GM19452 (cell line): ENCODE measurements at regions not wholly inside any gene's neighbourhood (a gene's known extent, or its start where the extent isn't known, plus 50 kb on each side); places are given as distances from the start of the nearest gene placed in this dataset.

ENCODE experiments used
- ATAC-seq: cut with Tn5 transposase; IDR thresholded peaks from one replicate; pipeline ENCODE4 v1.9.1; 2021; ENCODE audit not compliant: unreplicated experiment

DNA sequence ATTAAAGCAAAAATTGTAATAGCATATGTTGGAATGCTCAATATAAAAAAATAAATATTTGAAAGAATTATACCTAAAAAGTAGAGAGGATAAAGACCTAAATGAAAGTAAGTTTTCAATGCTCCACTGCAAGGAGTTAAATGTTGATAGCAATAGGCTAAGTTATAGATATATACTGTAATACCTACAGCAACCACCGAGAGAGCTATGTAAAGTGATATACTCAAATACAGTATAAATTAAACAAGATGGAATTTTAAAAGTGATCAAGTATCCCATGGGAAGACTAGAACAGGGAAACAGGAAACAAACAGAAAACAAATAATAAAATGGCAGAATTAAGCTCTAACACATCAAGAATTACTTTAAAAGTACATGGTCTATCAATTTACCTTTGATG, 73.9 kb downstream of the CASP3 start:
- ATAC-seq: no peak

DNA sequence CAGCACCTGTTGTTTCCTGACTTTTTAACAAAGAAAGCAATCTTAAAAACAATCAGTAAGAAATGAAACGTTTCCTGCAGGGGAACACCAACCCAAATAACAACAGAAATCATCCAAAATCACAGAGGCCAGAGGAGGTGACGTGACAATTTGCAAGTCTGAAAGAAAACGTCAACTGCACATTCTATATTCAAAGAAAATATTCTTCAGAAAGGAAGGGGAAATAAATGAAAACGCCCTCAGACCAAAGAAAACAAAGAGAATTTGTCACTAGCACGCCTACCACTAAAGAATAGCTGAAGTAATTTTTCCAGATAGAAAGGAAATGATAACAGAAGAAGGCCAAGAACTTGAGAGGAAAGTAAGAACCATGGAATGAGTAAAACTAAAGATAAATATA, 74.4 kb downstream of the CASP3 start:
- ATAC-seq: no peak

DNA sequence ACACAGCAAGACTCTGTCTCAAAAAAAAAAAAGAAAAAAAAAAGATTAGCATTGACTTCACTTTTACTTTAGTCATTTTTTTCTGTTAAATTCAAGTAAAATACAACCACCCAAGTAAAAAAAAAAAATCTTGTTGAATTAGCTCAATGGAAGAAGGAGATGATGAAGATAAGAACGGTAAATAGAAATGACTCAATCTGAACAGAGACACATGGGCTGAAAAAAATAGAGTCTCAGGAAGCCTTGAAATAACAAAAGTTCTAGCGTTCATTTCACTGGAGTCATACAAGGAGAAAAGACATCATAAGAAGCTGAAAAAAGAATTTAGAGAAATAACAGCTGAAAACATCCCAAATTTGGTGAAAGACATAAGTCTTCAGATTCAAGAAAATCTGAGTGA, 75.5 kb downstream of the CASP3 start:
- ATAC-seq: no peak

DNA sequence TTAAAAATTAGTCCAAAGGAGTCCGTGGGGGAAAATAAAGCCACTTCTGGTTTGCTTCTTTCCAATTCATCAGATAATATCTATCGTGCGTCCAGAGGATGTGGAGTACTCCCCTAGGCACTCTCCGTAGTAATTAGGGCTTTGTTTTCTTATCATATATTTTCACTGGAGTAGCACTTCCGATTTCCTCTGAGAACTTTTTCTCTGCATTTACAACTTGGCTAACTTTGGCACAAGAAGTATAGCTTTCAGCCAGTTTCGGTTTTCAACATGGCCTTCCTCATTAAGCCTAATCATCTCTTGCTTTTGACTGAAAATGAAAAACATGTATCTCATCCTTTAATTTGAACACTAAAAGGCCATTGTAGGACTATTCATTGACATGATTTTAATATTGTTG, 80.5 kb downstream of the CASP3 start:
- ATAC-seq: no peak

DNA sequence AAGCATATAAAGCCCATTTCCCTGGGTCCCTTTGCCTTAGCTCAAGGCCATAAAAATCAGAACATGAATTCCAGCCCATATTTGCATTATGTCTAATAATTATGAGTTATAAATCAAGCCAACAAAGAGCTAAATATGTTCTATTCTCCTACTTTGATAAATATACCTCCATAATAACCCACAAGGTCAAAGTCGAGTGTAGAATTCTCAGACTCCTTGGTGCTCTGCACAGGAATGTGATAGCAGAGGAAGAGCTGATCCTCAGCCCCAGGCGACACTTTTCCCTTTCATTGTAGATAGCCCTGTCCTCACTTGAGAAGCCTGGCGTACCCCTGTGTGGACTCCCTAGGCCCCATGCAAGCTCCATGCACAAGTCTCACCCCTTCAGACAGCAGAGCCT, 85.6 kb downstream of the CASP3 start:
- ATAC-seq: no peak

DNA sequence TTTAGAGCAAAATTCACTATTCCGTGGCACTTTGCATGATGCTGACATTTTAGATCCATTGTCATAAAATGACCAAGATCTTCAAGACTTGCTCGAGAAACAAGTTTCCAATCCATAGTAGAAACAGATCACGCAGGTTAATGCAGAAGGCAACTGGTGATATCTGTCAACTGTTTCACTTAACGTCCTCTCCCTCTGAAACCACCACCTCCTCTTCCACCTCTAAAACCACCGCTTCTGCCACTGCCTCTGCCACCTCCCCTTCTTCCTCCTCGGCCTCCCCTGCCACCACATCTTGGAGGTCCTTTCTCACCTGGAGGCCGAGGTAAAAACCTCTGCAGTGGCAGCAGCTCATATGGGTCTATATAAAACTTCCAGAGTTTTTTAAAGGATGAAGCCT, 84.6 kb upstream of the IRF2 start:
- no peak for ATAC-seq

DNA sequence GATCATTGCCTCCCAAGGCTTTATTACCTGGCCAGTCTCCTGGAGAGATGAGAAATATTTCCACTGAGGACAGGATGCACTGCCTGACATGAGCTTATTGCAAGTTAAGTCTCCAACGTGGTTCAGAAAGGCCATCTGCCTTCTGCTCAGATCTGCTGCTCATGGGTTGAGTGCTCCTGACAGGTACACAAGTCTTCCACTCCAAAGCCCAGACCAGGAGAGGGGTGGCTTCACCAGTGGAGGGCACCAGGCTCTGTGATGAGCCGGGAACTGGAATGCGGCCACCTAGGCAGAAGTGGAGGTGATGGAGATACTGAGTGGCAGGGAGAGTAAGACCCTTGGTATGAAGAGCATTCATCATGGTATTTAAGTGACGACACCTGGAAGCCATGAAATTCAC, 79.5 kb upstream of the IRF2 start:
- no peak for ATAC-seq

DNA sequence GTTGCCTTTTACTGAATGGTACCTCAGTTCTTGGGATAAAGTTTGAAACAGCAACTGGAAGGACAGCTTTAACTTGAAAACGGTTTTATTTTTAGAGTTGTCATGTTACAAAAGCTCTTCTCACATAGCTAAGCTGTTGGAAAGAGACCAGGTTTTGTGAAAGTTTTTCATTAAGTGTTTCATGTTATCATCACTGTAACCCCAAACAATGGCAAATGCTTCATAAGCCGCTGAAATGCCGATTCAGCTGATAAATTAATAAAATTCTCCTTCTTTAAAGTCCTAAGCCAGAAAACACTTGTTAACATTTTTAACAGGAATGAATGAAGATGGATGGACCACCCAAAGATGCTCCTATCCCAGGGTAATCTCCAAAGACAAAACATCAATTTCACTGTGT, 76.1 kb upstream of the IRF2 start:
- no peak for ATAC-seq

DNA sequence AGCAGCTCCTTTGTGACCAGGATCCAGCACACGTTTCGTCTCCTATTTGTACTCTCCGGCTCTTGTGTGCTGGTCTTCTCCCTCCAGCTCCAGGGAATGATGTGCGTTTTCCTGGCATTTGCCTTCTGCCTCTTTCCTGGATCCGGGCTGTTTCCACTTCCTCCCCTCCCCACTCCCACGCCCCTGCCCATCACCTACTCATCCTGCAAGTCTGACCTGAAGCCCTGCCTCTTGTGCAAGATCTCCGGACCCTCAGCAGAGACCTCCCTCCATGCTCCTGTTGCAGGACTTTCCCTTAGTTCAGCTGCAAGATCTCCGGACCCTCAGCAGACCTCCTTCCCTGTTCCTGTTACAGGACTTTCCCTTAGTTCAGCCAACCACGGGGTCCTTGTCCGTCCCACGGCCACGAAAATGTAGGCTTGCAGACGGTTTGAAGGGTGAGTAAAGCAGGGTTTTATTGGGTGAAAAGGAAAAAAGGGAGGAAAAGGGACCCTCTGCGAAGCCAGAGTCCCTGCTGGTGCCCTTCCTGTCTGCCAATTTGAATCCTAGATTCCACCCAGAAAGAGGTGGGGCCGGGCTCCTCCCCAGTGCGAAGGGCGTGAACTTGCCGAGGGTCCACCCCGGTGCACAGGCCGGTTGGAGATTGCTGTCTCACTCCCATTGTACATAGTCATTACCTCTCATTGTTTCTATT, 74.4 kb upstream of the IRF2 start:
- no peak for ATAC-seq

DNA sequence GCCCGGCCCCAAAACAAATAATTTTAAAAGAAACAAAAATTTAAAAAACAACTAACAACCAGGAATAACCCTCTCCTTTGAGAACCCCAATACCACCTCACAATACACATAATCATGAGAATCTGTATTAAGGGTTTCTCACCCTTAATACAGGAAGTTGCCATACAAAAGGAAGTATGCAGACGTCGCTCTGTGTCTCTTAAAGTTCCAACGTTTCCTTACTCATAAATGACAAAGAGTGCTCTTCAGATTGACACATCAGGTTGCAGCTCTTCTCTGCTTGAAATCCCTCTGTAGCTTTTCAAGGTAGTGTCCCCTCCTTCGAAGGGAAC, 73.9 kb upstream of the IRF2 start:
- ATAC-seq: no peak

DNA sequence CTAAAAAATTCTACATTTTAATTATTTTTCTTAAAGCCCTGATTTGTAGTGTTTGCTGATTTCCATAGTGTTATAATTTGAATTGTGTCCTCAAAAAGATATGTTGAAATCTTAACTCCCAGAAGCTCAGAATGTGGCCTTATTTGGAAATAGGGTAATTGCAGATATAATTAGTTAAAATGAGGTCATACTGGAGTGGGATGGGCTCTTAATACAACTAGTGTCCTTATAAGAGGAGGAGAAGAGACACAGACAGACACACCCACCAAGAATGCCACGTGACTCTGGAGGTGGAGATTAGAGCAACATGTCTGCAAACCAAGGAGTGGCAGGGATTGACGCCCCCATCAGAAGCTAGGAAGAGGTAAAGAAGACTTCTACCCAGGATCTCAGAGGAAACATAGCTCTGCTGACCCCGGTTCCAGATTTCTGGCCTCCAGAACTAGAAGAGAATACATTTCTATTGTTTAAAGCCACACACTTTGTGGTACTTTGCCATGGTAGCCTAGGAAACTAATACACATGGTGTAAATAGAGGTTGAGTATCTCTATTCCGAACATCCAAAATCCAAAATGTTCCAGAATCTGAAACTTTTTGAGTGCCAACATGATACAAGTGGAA, 70.5 kb upstream of the IRF2 start:
- ATAC-seq: no peak

DNA sequence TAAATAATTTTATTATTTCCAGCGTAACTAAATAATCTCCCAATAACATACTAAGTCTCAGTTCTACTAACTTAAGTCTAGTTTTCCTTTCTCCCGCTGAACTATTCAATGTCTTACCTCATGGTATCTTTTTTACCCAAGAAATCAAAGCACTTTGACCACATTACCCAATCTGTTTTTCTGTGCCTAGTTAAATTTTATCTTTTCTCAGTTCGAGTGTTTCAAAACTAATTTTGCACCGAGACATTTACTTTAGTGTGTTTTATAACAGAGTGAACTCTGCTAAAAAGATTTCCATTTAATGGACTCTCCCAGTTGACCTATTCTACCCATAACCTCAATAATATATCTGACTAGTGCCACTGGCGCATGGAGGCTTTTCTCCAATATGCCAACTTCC, 67.6 kb upstream of the IRF2 start:
- no peak for ATAC-seq

DNA sequence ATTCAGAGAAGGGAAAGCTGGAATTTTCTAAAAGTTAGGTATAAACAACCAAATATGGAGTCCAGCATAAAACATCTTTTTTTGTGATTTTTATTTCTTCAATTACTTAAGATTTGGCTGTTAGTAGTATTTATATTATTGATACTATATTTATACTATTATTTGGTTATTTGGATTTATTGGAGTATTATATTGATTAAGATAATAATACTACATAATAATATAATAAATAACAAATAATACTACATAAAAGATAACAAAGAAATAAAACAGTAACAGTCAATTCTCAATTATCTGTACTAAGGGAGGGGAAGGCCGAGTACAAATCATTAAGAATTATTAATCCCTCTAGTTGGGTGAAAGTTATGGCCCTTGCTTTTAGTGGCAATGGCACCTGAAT, 66.0 kb upstream of the IRF2 start:
- ATAC-seq: no peak

DNA sequence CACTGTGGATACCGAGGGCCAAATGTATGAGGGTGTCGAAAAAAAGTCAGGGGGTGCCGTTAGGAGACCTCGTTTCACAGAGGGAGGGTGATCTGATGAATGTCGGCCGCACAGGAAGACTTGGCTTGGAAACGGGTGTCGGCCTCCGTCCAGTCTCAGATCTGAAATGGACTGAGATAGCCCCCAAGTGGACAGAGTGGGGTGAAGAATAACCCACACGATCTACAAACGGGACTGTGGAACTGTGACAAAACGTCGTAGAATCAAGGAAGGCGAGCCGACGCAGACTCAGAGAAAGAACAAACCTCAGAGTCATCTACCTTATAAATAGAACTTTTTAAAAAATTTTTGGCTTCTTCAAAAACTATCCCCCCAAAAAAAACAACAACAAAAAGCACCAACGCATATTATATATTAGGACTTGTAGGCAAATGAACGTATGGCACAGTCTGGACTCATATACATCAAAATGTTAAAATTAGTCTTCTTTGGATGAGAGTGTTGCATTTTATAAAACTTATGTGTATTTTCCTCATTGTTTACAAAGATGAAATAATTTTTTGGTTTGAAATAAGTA, 63.8 kb upstream of the IRF2 start:
- ATAC-seq: peak; percentile 51

DNA sequence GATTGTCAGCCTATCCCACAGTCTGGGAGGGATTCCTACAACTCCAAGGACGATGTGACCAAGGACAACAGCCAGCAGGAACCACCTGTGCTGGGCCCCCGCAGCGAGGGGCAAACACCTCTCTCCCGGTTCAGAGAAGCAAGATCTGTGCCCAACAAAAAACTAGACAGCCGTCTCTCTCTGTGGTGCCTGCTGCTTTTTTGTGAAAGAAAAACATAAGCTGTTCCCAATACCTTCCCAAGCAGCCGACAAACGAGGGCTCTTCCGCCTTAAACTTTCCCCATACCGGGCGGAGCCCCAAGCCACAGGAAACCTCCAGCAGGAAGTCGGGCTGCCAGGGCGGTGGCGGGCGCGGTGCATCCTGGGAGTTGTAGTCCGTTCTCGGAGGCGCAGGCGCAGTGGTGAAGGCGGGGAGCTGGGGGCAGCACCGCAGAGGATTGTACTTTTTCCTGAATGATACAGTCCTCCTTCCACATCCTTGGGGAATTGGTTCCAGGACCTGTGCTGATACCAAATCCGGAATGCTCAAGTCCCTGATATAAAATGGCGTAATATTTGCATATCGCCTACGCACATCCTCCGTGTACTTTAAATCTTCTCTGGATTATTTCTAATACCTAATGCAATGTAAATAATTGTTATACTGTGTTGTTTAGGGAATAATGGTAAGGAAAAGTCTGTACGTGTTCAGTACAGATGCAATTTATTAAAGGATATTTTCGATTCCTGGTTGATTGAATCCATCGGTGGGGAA, 63.1 kb upstream of the IRF2 start:
- ATAC-seq: peak; percentile 57

DNA sequence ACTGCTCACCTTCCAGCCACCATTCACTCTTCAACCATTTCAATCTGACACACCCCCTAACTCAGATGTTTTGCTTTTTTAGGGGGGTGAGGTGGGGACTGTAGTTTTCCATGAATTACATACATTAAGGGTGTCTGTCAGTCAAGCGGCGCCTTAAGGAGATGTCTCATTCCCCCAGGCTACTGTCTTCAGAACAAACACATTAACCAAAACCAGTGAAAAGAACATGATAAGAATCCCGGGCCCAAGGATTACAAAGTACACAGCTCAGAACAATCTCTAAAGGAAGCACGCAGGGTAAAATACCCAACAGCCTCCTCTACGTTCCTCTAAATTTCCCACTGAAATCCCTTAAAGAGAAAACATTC, 62.5 kb upstream of the IRF2 start:
- ATAC-seq: peak; percentile 0

DNA sequence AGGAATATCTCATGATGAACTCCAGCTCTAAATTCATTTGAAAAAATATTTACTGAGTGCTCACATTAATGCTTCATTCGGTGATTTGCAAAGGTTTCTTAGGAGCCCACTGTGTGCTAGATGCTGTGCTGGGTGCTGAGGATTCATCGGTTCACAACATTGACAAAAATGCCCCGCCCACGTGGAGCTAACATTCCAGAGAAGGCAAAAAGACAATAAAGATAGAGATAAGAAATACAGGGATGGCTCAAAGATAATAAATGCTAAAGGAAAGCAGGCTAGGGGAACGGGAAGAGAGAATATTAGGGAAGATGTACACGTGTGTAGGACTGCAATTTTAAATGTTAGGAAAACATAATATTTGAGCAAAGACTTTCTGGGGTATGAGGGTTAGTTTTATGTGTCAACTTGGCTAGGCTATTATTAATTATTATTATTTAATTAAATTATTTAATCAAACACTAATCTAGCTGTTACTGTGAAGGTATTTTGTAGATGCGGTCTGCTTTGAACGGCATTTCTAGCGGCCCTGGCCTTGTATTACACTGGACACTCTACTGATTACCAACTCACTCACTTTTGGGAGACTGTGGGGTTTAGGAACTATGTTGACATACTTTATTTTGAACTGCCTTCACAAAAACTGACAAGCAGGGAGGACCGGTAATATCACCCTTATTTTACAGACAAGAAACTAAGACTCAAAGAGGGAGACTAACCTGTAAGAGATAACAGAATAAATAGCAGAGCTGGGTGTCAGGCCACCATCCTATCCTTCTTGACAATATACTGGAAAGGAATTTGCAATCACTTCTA, 61.9 kb upstream of the IRF2 start:
- no peak for ATAC-seq

DNA sequence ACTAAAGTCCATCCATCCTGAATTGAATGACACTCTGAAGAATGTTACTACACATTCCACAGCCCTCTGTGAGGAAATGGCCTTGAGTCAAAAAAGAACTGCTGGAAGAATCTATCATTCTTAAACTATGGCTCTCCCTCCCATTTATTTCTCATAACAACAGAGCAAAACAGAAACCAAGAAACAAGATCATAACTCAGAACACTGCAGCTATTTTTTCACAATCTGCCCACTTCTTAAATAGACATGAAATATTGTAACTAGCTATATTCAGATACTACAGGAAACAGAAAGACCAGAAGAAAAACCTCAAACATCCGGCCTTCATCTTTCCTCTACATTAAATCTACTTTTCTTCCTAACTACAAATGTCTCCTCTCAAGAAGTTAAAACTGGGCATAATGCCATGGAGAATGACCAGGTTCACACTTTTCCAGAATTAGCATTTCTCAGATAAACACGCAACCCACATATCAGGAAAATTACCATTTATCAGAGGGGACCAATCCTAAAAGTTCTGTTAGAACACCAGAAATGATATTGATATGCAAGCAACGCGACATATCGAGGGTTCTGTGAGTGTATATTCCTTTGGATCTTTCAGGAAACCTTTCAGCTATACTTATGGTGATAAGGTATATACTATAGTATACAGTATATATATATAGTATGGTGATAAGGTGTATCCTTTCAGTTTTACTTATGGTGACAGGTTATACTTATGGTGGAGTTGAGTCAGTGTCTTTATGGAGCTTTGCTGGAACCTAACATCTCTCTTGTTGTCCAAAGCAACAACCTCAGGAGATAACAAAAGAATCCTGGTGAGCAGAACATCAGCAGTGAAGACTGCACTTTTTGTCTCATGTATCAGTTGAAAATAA, 60.4 kb upstream of the IRF2 start:
- peak; percentile 47 for ATAC-seq

DNA sequence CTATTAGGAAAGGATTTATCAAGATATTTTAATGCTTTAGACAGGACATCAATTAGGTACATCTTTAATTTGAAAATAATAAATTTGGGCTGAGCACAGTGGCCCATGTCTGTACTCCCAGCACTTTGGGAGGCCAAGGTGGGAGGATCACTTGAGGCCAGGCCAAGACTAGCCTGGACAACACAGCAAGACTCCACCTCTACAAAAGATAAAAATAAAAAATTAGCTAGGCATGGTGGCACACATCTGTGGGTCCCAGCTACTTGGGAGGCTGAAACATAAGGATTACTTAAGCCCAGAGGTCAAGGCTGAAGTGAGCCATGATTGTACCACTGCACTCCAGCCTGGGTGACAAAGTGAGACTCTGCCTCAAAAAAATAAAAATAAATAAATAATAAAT, 59.6 kb upstream of the IRF2 start:
- no peak for ATAC-seq

DNA sequence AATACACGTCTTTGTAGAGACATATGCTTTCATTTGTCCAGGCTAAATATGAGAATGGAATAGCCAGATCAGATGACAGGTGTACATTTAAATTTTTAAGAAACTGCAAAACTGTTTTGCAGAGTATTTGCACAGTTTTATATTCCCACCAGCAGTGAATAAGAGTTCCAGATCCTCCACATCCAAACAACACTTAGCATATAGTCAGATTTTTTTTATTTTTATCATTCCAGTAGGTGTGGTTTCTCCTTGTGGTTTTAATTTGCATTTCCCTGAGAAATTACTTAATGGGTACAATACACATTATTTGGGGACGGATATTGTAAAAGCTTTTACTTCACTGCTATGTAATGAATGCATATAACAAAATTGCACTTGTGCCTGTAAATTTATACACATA, 56.7 kb upstream of the IRF2 start:
- ATAC-seq: no peak
